DMS79 (cell line): ENCODE measurements at regions not wholly inside any gene's neighbourhood (a gene's known extent, or its start where the extent isn't known, plus 50 kb on each side); places are given as distances from the start of the nearest gene placed in this dataset.

ENCODE experiments used
- DNase-seq: peaks from one replicate; lab custom pipeline; 2025; lab: John Stamatoyannopoulos, UW

GRCh38 chr13:26829716-26830115, 69.1 kb upstream of the GPR12 start:
- DNase-seq: no peak

- no peak for DNase-seq
Measured at GRCh38 chr13:26824581-26824980, 64.0 kb upstream of the GPR12 start.

- no peak for DNase-seq
Measured at GRCh38 chr13:26822146-26822545, 61.6 kb upstream of the GPR12 start.

DNA sequence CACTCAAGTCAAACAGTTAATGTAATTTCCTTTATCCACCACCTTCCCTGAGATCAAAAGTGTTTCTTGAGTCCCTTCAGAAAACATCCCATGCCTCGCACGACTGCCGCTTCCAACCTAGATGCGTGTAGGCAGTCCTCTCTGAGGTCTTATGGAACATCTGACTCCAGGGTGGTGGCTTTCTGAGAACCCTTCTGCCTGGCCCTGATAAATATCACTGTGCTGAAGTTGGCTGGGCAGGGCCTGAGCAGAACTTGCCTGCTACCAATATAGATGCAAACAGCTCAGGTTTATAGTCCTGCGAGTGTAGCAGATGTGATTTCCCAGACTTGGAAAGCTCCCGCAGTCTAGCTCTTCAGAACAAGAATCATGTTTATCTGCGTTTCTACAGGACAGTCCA, 61.1 kb upstream of the GPR12 start:
- DNase-seq: no peak

DNA sequence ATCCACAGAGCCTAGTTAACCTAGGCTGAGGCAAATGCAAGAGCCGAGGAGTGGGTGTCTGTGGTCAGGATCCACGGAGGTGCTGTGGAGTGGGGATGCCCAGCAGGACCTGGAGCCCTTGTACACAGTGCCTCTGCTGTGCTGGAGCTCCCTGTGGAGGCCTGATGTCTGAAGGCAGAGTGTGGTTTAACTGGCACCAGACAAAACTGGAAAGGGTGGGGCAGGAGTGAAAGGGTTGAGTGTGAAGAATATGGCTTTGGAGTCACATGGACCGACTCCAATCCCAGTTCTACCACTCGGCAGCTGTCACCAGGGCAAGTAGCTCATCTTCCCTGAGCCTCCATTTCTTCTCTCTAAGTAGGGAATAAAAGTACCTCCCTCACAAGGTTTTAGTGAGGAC, 60.3 kb upstream of the GPR12 start:
- no peak for DNase-seq

- DNase-seq: no peak
Measured at GRCh38 chr13:26819046-26819445, 58.5 kb upstream of the GPR12 start.

- DNase-seq: no peak
Measured at GRCh38 chr13:26816881-26817280, 56.3 kb upstream of the GPR12 start.

GRCh38 chr13:26813980-26814348, 53.4 kb upstream of the GPR12 start:
- no peak for DNase-seq

DNA sequence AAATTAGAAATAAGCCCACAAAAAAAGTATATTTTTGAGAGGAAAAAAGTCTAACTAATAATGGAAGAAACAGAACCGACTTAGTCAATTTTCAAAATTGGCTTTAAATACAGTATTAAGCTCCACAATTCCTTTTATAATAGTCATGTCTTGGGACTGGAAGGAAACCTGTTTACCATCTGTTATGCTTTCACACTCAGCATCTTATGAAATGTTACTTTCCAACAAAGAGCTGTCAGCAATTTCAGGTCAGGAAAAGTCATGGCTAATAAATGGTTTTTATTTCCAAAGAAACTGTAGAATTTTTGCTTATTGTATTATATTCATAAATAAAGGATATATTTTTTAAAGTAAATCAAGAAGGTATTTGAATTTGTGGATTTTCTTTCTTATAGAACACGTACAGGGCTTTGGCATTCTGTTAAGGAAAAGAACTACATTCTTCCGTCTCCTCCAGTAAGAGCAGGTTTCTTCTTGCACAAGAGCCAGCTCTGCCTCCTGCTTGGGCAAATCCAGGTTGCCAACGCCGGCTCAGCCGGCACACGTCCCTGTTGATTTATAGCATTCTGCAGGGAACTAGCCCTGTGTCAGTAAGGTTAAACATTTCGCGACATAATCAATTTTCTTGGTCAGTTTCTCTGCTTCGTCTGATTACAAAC, 52.9 kb upstream of the GPR12 start:
- DNase-seq: no peak

GRCh38 chr13:26811581-26811980, 51.0 kb upstream of the GPR12 start:
- no peak for DNase-seq
